HG03571 (cell line): ENCODE measurements at regions not wholly inside any gene's neighbourhood (a gene's known extent, or its start where the extent isn't known, plus 50 kb on each side); places are given as distances from the start of the nearest gene placed in this dataset.

Experiments
- ATAC-seq: cut with Tn5 transposase; IDR thresholded peaks from one replicate; pipeline ENCODE4 v1.9.1; 2021; ENCODE audit not compliant: unreplicated experiment

GRCh38 chr12:4030929-4031702, 157.9 kb upstream of the PARP11 start:
- ATAC-seq = no peak

- ATAC-seq = no peak
Observed at GRCh38 chr12:4027412-4027811, 154.2 kb upstream of the PARP11 start.

GRCh38 chr12:4026517-4026916, 153.3 kb upstream of the PARP11 start:
- no peak for ATAC-seq

- no peak for ATAC-seq
Observed at GRCh38 chr12:4026020-4026358, 152.8 kb upstream of the PARP11 start.

- no peak for ATAC-seq
Observed at GRCh38 chr12:4025181-4026019, 152.2 kb upstream of the PARP11 start.

- no peak for ATAC-seq
Observed at GRCh38 chr12:4024701-4025100, 151.5 kb upstream of the PARP11 start.

GRCh38 chr12:4015225-4016091, 142.3 kb upstream of the PARP11 start:
- no peak for ATAC-seq

- no peak for ATAC-seq
Observed at GRCh38 chr12:4014858-4015224, 141.6 kb upstream of the PARP11 start.

GRCh38 chr12:4014444-4014843, 141.2 kb upstream of the PARP11 start:
- no peak for ATAC-seq

- no peak for ATAC-seq
Observed at GRCh38 chr12:4012977-4013968, 140.1 kb upstream of the PARP11 start.

GRCh38 chr12:4012073-4012472, 138.9 kb upstream of the PARP11 start:
- no peak for ATAC-seq

- ATAC-seq = no peak
Observed at GRCh38 chr12:4011597-4011996, 138.4 kb upstream of the PARP11 start.

- no peak for ATAC-seq
Observed at GRCh38 chr12:4009979-4010704, 136.9 kb upstream of the PARP11 start.

GRCh38 chr12:4006743-4007142, 133.5 kb upstream of the PARP11 start:
- ATAC-seq = no peak

GRCh38 chr12:4005851-4006430, 132.7 kb upstream of the PARP11 start:
- no peak for ATAC-seq

GRCh38 chr12:4003576-4003975, 130.4 kb upstream of the PARP11 start:
- ATAC-seq = no peak

GRCh38 chr12:4002601-4003000, 129.4 kb upstream of the PARP11 start:
- no peak for ATAC-seq

- ATAC-seq = no peak
Observed at GRCh38 chr12:4001841-4002240, 128.6 kb upstream of the PARP11 start.

- ATAC-seq = no peak
Observed at GRCh38 chr12:4001031-4001430, 127.8 kb upstream of the PARP11 start.
